Body of pancreas (tissue), 4 donors: ENCODE measurements at regions not wholly inside any gene's neighbourhood (a gene's known extent, or its start where the extent isn't known, plus 50 kb on each side); places are given as distances from the start of the nearest gene placed in this dataset.
A peak's percentile ranks its signal among the peaks of the same experiment; 100 is the strongest.

Experiments used
- ATAC-seq: fragments of 150-250 bp; one replicate; pipeline ENCODE4 v1.9.1; 2016
- DNase-seq, 4 donors: peaks; one replicate each; pipeline ENCODE4 v3.0.0-alpha.2; 2019
- H3K27ac ChIP-seq, 4 donors: fragments of 200-600 bp; sonication (generic); 1 replicate in 3 of 4; 2 replicates in 1 of 4; pipeline versions ENCODE4 v1.5.1 to v1.6.1; 2016 to 2019; ENCODE audit warnings: mild to moderate bottlenecking in 1 of 4, mixed read lengths in 1 of 4, moderate library complexity in 1 of 4
- H3K27me3 ChIP-seq, 2 donors: fragments of 200-600 bp; sonication (generic); one replicate each; pipeline ENCODE4 v1.6.0; 2016; ENCODE audit warnings: mild to moderate bottlenecking in 1 of 2
- H3K36me3 ChIP-seq, 2 donors: fragments of 200-600 bp; sonication (generic); replicated peaks in 1 of 2; 2 replicates each; pipeline ENCODE4 v1.5.1; 2016; ENCODE audit warnings: low read depth in 2 of 2; ENCODE audit not compliant: insufficient read depth in 1 of 2
- H3K4me1 ChIP-seq: fragments of 200-600 bp; sonication (generic); one replicate; pipeline ENCODE4 v1.6.0; 2016
- H3K4me3 ChIP-seq, 2 donors: fragments of 200-600 bp; sonication (generic); 1 replicate in 1 of 2; 2 replicates in 1 of 2; pipeline ENCODE4 v1.5.1; 2016 to 2019
- H3K9me3 ChIP-seq, 3 donors: fragments of 200-600 bp; sonication (generic); 1 replicate in 2 of 3; 2 replicates in 1 of 3; pipeline ENCODE4 v1.5.1; 2016
- CTCF ChIP-seq, 7 experiments: fragments of 450-650 bp in 4 of 7; fragments of 200-600 bp in 3 of 7; sonication (generic) in 3 of 7; IDR thresholded peaks; one replicate each; pipeline ENCODE4 v1.5.1; 2016 to 2019; ENCODE audit warnings: antibody characterized with exemption in 7 of 7
- POLR2A ChIP-seq, 3 donors: fragments of 450-650 bp; IDR thresholded peaks; one replicate each; pipeline ENCODE4 v1.6.1; 2016; ENCODE audit warnings: antibody characterized with exemption in 3 of 3, mild to moderate bottlenecking in 2 of 3
- WGBS, 2 donors: methylation state at CpG; one replicate each; pipeline ENCODE4 v1.1.5; 2017; 5-methylcytosine and 5-hydroxymethylcytosine counted together
- intact Hi-C: fragments of 100-400 bp; cut with DNase I; formaldehyde crosslinking; loops from one replicate; pipeline ENCODE4 v1.15.1; 2023

- DNase-seq (no peak), ATAC-seq (no peak)
- WGBS, 2 donors = 35 to 60% methylated on average over 5 of the region's 5 CpGs
- no peak overlapping the region for H3K4me3 ChIP-seq
- no peaks in the 10 kb centered on the region for H3K4me1 ChIP-seq
- no peak overlapping the region for H3K27ac ChIP-seq
- intact Hi-C loops = no loop called here
- no peaks in the 10 kb centered on the region for H3K9me3 ChIP-seq
- no peaks in the 10 kb centered on the region for H3K27me3 ChIP-seq
- TF ChIP-seq POLR2A (IDR thresholded peaks at IDR 0.05) = no peak
- TF ChIP-seq CTCF (IDR thresholded peaks at IDR 0.05) = no peak
- H3K36me3 ChIP-seq = no peaks in the 10 kb centered on the region
Measured at GRCh38 chr3:7867587-7867986, 634.0 kb upstream of the LMCD1 start.

- Histone ChIP-seq H3K27me3 (no peaks in the 10 kb centered on the region), H3K4me3 (no peak overlapping the region), H3K4me1 (no peaks in the 10 kb centered on the region), H3K9me3 (no peaks in the 10 kb centered on the region), H3K27ac (no peak overlapping the region), H3K36me3 (no peaks in the 10 kb centered on the region)
- TF ChIP-seq POLR2A (IDR thresholded peaks at IDR 0.05) (no peak), CTCF (IDR thresholded peaks at IDR 0.05) (no peak)
- 20 to 82% methylated on average over 1 of the region's 1 CpG for WGBS, 2 donors
- DNase-seq (no peak), ATAC-seq (no peak)
- intact Hi-C loops = no loop called here
Measured at GRCh38 chr3:7871003-7871560, 630.5 kb upstream of the LMCD1 start.

GRCh38 chr3:7874116-7874515, 627.5 kb upstream of the LMCD1 start:
- TF ChIP-seq POLR2A (IDR thresholded peaks at IDR 0.05) = no peak
- no peak for TF ChIP-seq CTCF (IDR thresholded peaks at IDR 0.05)
- Histone ChIP-seq H3K27me3 (no peaks in the 10 kb centered on the region), H3K36me3 (no peaks in the 10 kb centered on the region), H3K9me3 (no peaks in the 10 kb centered on the region), H3K4me1 (no peaks in the 10 kb centered on the region), H3K27ac (no peak overlapping the region), H3K4me3 (no peak overlapping the region)
- no peak for ATAC-seq
- intact Hi-C loops = no loop called here
- no peak for DNase-seq
- WGBS, 2 donors = 79 to 80% methylated on average over 1 of the region's 1 CpG

GRCh38 chr3:7875925-7876324, 625.7 kb upstream of the LMCD1 start:
- ATAC-seq (peak; percentile 74), DNase-seq (no peak)
- Histone ChIP-seq H3K4me3 (no peak overlapping the region), H3K27ac (no peak overlapping the region), H3K9me3 (no peaks in the 10 kb centered on the region), H3K4me1 (no peaks in the 10 kb centered on the region), H3K36me3 (no peaks in the 10 kb centered on the region), H3K27me3 (no peaks in the 10 kb centered on the region)
- no peak for TF ChIP-seq POLR2A (IDR thresholded peaks at IDR 0.05)
- TF ChIP-seq CTCF (IDR thresholded peaks at IDR 0.05) = no peak
- intact Hi-C loops = no loop called here

GRCh38 chr3:7876741-7877297, 624.8 kb upstream of the LMCD1 start:
- H3K9me3 ChIP-seq = no peaks in the 10 kb centered on the region
- H3K27ac ChIP-seq = no peak overlapping the region
- WGBS, 2 donors = 46 to 49% methylated on average over 3 of the region's 3 CpGs
- DNase-seq (no peak), ATAC-seq (no peak)
- TF ChIP-seq CTCF (IDR thresholded peaks at IDR 0.05) (no peak), POLR2A (IDR thresholded peaks at IDR 0.05) (no peak)
- no peak overlapping the region for H3K4me3 ChIP-seq
- H3K27me3 ChIP-seq = no peaks in the 10 kb centered on the region
- H3K4me1 ChIP-seq = no peaks in the 10 kb centered on the region
- no peaks in the 10 kb centered on the region for H3K36me3 ChIP-seq
- intact Hi-C loops = no loop called here
